ENCODE measurements at regions not wholly inside any gene's neighbourhood (a gene's known extent, or its start where the extent isn't known, plus 50 kb on each side); places are given as distances from the start of the nearest gene placed in this dataset.

DNA sequence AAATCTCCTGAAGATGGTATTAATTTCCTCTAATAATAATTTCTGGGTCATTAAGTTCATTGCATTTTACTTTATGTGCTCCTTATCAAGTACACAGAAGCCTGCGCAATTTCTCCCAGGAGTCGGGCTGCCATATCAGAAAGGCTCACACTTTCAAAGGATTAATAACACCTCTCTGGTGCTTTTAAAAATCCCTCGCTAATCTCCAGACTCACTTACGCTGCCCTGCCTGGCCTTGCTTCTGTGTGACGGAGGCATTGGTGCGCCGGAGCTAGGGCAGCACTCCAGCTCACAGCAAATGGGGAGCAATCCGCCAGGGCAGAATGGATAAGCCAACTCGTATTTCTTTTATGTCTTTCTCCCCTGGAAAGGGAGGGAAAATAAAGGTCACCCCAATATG lies 300.8 kb downstream of the EFNB2 start:
- H3K4me3 ChIP-seq (ENCODE audit: low read depth, low read length), result no peak overlapping the region
- TF ChIP-seq, protein P1, sequence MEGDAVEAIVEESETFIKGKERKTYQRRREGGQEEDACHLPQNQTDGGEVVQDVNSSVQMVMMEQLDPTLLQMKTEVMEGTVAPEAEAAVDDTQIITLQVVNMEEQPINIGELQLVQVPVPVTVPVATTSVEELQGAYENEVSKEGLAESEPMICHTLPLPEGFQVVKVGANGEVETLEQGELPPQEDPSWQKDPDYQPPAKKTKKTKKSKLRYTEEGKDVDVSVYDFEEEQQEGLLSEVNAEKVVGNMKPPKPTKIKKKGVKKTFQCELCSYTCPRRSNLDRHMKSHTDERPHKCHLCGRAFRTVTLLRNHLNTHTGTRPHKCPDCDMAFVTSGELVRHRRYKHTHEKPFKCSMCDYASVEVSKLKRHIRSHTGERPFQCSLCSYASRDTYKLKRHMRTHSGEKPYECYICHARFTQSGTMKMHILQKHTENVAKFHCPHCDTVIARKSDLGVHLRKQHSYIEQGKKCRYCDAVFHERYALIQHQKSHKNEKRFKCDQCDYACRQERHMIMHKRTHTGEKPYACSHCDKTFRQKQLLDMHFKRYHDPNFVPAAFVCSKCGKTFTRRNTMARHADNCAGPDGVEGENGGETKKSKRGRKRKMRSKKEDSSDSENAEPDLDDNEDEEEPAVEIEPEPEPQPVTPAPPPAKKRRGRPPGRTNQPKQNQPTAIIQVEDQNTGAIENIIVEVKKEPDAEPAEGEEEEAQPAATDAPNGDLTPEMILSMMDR (IDR thresholded peaks at IDR 0.05; ENCODE audit: low read depth, low read length, missing control alignments), result no peak
- no peaks in the 10 kb centered on the region for H3K27me3 ChIP-seq (replicated peaks)
- no peaks in the 10 kb centered on the region for H3K36me3 ChIP-seq (replicated peaks)
- in situ Hi-C loops (cut with HindIII; ENCODE audit: low pct_ligation_motif_present, low sequenced_read_pairs), result no loop called here
- DNase-seq, result no peak
- no peak overlapping the region for H3K27ac ChIP-seq

DNA sequence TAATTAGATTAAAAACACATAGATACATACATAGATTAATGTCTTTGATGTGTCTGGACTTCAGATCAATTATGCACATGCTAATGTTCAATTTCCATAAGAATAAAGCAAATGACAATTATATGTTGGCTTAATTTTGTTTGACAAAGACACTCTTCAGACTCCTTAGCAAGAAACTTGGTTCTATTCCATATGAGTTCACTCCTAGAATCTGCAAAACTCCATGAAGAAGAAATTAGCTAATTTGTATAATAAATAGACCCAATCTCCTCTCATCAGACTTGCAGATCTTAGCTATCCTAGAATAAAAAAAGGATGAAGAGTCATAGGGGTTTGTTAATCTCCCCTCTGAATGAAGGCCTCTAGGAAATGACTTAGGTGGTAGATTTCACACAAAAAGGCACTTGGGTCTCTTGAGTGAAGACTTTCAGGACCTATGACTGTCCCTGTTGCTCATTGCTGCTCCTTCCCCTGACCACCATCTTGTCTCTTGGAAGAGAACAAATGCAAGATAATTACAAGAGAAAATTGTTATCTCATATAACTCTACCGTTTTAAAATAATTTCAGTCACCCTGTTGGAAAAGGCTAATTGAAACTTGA lies 302.2 kb downstream of the EFNB2 start:
- no peak for DNase-seq
- in situ Hi-C loops (cut with HindIII; ENCODE audit: low pct_ligation_motif_present, low sequenced_read_pairs), result no loop called here
- no peaks in the 10 kb centered on the region for H3K27me3 ChIP-seq (replicated peaks)
- no peak overlapping the region for H3K27ac ChIP-seq
- no peak overlapping the region for H3K4me3 ChIP-seq (ENCODE audit: low read depth, low read length)
- TF ChIP-seq, protein P1 (IDR thresholded peaks at IDR 0.05; ENCODE audit: low read depth, low read length, missing control alignments), result no peak
- H3K36me3 ChIP-seq (replicated peaks), result no peaks in the 10 kb centered on the region

DNA sequence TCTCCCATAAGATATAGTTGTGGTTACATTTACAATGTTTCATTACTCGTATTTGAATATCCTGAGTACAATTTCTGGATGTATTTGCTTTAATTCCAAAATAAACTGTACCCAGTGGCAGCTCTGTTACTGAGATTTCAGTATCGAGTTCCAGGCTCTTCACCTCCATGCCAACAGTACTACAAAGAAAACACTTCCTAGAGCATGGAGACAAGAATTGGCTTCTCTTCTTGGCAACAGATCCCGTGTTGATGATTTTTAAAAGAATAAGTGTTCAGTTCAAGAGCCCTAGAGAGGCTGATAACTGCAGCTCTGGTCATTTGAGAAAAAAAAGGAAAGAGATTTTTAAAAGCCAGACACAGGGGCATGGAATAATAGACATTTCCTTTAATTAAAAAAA lies 302.8 kb downstream of the EFNB2 start:
- H3K27me3 ChIP-seq (replicated peaks), result no peaks in the 10 kb centered on the region
- H3K4me3 ChIP-seq (ENCODE audit: low read depth, low read length), result no peak overlapping the region
- TF ChIP-seq, protein P1 (IDR thresholded peaks at IDR 0.05; ENCODE audit: low read depth, low read length, missing control alignments), result no peak
- in situ Hi-C loops (cut with HindIII; ENCODE audit: low pct_ligation_motif_present, low sequenced_read_pairs), result no loop called here
- no peaks in the 10 kb centered on the region for H3K36me3 ChIP-seq (replicated peaks)
- no peak for DNase-seq
- no peak overlapping the region for H3K27ac ChIP-seq

DNA sequence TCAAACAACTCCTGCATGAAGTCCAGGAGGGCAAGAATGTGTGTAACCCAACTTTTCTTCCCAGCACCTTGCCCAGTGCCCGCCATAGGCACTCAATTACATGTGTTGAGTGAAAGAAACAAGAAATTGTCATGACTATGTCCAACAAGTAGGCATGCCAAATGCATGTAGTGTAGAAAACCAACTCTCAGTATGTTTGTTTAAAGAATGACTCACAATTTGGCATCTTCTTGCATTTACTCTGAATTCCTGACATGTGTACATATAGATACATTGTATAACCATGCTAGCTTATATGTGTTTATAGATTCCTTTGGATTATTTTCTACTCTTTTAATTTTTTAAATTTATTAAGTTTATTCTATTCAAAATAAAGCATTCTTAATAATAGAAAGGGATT lies 305.0 kb downstream of the EFNB2 start:
- H3K27me3 ChIP-seq (replicated peaks), result no peaks in the 10 kb centered on the region
- H3K36me3 ChIP-seq (replicated peaks), result no peaks in the 10 kb centered on the region
- H3K27ac ChIP-seq, result no peak overlapping the region
- no peak overlapping the region for H3K4me3 ChIP-seq (ENCODE audit: low read depth, low read length)
- TF ChIP-seq, protein P1 (IDR thresholded peaks at IDR 0.05; ENCODE audit: low read depth, low read length, missing control alignments), result no peak
- in situ Hi-C loops (cut with HindIII; ENCODE audit: low pct_ligation_motif_present, low sequenced_read_pairs), result no loop called here
- peak; percentile 22 for DNase-seq

DNA sequence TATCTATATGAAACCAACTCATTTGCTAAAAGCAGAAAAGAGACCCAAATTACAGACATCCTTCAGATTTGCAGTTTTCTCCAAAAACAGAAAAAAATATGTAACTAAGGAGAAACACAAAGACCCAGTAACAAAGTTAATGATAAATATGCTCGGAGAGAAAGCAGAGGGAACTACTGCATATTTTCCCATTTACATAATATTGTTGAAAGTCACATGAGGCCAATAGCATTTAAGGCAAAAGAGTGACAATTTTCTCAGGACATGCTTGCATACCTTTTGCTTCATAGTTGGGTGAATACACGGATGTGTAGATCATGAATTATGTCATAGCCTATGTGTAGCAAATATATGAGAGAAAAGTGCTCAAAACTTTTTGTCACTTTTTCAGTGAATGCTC lies 310.3 kb downstream of the EFNB2 start:
- Histone ChIP-seq H3K4me3 (ENCODE audit: low read depth, low read length) (no peak overlapping the region), H3K27ac (no peak overlapping the region), H3K36me3 (replicated peaks) (no peaks in the 10 kb centered on the region), H3K27me3 (replicated peaks) (no peaks in the 10 kb centered on the region)
- TF ChIP-seq, protein P1 (IDR thresholded peaks at IDR 0.05; ENCODE audit: low read depth, low read length, missing control alignments), result no peak
- no peak for DNase-seq
- in situ Hi-C loops (cut with HindIII; ENCODE audit: low pct_ligation_motif_present, low sequenced_read_pairs), result no loop called here

DNA sequence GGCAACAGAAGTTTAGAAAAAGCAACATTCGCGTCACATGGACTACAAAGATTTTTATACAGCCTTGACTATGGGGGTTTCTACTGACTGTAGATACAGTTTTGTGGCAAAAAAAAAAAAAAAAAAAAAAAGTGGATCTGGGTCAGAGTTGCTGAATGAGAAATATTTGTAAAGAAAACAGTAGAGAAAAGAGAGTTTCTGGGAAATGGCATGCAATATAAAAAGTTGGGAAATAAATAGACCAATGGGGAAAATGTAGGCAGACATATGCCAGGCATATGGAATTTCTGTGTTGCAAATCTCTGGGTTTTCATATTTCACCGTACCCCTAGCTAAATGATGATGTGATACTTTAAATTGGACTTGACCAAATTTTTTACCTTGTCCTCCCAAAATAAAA lies 315.3 kb downstream of the EFNB2 start:
- Histone ChIP-seq H3K36me3 (replicated peaks) (no peaks in the 10 kb centered on the region), H3K27me3 (replicated peaks) (no peaks in the 10 kb centered on the region), H3K27ac (no peak overlapping the region), H3K4me3 (ENCODE audit: low read depth, low read length) (no peak overlapping the region)
- DNase-seq, result no peak
- in situ Hi-C loops (cut with HindIII; ENCODE audit: low pct_ligation_motif_present, low sequenced_read_pairs), result no loop called here
- TF ChIP-seq, protein P1 (IDR thresholded peaks at IDR 0.05; ENCODE audit: low read depth, low read length, missing control alignments), result no peak

Data from brain microvascular endothelial cell (primary cell).